Left lung (tissue), 4 donors: ENCODE measurements at regions not wholly inside any gene's neighbourhood (a gene's known extent, or its start where the extent isn't known, plus 50 kb on each side); places are given as distances from the start of the nearest gene placed in this dataset.

Experiments used
- ATAC-seq: fragments of 200-7000 bp; cut with Tn5 transposase; one replicate; pipeline ENCODE4 v1.9.1; 2020; ENCODE audit warnings: moderate library complexity
- DNase-seq, 4 donors: peaks; one replicate each; pipeline ENCODE4 v3.0.0-alpha.2; 2013 to 2020
- H3K27ac ChIP-seq, 2 donors: fragments of 200-600 bp; sonication (generic) in 1 of 2; one replicate each; pipeline versions ENCODE4 v1.5.0 to v1.8.0; 2020 to 2021
- H3K27me3 ChIP-seq, 2 donors: fragments of 200-600 bp; sonication (generic) in 1 of 2; one replicate each; pipeline versions ENCODE4 v1.5.0 to v1.8.0; 2020 to 2021
- H3K36me3 ChIP-seq, 2 donors: fragments of 200-600 bp; sonication (generic) in 1 of 2; one replicate each; pipeline versions ENCODE4 v1.5.0 to v1.8.0; 2020 to 2021
- H3K4me1 ChIP-seq, 2 donors: fragments of 200-600 bp; one replicate each; pipeline ENCODE4 v1.8.0; 2021
- H3K4me3 ChIP-seq, 2 donors: fragments of 200-600 bp; sonication (generic) in 1 of 2; one replicate each; pipeline versions ENCODE4 v1.5.0 to v1.8.0; 2020 to 2021; ENCODE audit warnings: mild to moderate bottlenecking in 1 of 2
- H3K9me3 ChIP-seq, 2 donors: fragments of 200-600 bp; sonication (generic) in 1 of 2; one replicate each; pipeline versions ENCODE4 v1.5.0 to v1.8.0; 2020 to 2021
- intact Hi-C, 2 donors: fragments of 100-400 bp; cut with DNase I; formaldehyde crosslinking; loops; one replicate each; pipeline versions ENCODE4 v1.11.2 to v1.14.2; 2022
- TF ChIP-seq, protein P1 (sequence below), 2 donors: fragments of 200-600 bp; sonication (generic) in 1 of 2; IDR thresholded peaks; one replicate each; pipeline versions ENCODE4 v1.5.0 to v1.8.0; 2021; ENCODE audit warnings: antibody characterized with exemption in 2 of 2
- donor health status: DM: no; HTN: yes; CAD: no.
- donor health status: DM: no; HTN: no; CAD: no.

DNA sequence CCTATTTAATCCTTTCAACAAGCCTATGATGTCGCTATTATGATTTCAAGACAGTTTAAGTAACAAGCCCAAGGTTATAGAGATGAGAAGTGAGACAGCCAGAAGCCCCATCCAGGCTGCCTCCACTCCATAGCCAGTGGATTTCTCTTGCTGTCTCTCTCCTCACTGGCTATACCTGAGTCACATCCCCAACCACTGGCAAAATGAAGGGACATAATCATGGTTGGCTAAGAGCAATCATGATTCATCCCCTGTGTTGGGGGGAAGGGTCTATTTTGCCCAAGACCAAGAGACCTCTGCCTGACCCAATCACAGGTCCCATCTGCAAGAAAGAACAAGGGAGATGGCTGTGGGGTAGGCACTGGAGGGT, 334.9 kb upstream of the GATB start:
- H3K9me3 ChIP-seq: no peaks in the 10 kb centered on the region
- TF ChIP-seq, protein P1, sequence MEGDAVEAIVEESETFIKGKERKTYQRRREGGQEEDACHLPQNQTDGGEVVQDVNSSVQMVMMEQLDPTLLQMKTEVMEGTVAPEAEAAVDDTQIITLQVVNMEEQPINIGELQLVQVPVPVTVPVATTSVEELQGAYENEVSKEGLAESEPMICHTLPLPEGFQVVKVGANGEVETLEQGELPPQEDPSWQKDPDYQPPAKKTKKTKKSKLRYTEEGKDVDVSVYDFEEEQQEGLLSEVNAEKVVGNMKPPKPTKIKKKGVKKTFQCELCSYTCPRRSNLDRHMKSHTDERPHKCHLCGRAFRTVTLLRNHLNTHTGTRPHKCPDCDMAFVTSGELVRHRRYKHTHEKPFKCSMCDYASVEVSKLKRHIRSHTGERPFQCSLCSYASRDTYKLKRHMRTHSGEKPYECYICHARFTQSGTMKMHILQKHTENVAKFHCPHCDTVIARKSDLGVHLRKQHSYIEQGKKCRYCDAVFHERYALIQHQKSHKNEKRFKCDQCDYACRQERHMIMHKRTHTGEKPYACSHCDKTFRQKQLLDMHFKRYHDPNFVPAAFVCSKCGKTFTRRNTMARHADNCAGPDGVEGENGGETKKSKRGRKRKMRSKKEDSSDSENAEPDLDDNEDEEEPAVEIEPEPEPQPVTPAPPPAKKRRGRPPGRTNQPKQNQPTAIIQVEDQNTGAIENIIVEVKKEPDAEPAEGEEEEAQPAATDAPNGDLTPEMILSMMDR (IDR thresholded peaks at IDR 0.05): no peak
- H3K4me1 ChIP-seq: peaks cover 0 to 7% of the 10 kb centered on the region in 2 donors
- no peak overlapping the region for H3K27ac ChIP-seq
- no peak overlapping the region for H3K4me3 ChIP-seq
- no peaks in the 10 kb centered on the region for H3K36me3 ChIP-seq
- no peak for DNase-seq
- intact Hi-C loops: no loop called here
- no peak for ATAC-seq
- no peaks in the 10 kb centered on the region for H3K27me3 ChIP-seq

DNA sequence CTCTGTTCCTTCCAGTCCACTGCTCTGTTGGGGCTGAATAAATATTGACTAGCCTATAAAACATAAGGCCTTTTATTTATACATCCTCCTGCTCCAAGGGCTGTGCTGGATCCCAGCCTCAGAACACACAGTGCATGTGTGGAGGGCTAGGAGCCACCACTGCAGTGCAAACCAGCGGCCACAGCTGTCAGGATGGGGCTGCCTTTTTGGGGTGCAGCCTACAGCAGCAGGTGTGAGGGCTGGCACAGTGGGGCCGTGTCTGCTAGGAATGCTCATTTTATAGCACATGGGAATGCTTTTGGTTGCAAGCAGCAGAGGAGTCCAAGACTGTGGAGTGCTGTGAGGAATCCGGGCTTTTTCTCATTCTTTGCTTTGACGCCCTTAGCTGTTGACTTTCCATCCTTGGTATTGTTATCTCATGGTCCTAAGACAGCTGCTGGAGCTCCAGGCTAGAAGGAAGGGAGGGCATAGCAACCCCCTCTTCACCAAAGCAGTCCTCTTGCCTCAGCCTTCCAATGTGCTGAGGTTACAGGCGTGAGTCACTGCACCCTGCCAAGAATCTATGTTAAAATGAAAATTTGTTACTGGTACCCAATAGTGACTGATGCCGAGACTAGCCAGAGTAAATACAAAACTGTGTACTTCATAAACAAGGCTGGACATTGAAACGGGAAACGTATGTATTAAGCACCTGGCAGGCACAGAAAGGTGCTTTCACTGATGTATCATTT, 334.3 kb upstream of the GATB start:
- no peaks in the 10 kb centered on the region for H3K27me3 ChIP-seq
- H3K4me3 ChIP-seq: no peak overlapping the region
- no peaks in the 10 kb centered on the region for H3K9me3 ChIP-seq
- no peak for DNase-seq
- H3K27ac ChIP-seq: no peak overlapping the region
- ATAC-seq: no peak
- peaks cover 0 to 5% of the 10 kb centered on the region in 2 donors for H3K4me1 ChIP-seq
- H3K36me3 ChIP-seq: no peaks in the 10 kb centered on the region
- intact Hi-C loops: no loop called here
- TF ChIP-seq, protein P1 (IDR thresholded peaks at IDR 0.05): no peak

DNA sequence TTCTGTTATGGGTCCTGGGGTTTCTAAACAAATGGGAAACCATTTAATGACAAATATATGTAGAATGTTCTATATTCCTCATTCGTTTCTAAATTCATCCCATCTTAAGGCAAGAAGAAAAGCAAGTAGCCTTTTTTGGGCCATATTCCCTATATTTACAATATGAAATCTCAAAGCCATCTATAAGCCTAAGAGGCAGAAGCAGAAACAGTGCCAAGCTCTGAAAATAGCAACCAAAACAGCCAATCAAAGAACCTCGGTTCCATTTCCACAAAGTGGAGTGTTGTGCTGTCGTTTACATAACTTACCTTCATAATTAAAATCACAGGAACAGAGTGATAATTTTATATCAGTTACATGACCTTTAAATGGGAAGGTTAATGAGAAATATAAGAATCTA, 330.6 kb upstream of the GATB start:
- intact Hi-C loops: no loop called here
- Histone ChIP-seq H3K27ac (no peak overlapping the region), H3K27me3 (no peaks in the 10 kb centered on the region), H3K9me3 (no peaks in the 10 kb centered on the region), H3K4me1 (no peaks in the 10 kb centered on the region), H3K36me3 (no peaks in the 10 kb centered on the region), H3K4me3 (no peak overlapping the region)
- TF ChIP-seq, protein P1 (IDR thresholded peaks at IDR 0.05): no peak
- DNase-seq (no peak), ATAC-seq (no peak)

DNA sequence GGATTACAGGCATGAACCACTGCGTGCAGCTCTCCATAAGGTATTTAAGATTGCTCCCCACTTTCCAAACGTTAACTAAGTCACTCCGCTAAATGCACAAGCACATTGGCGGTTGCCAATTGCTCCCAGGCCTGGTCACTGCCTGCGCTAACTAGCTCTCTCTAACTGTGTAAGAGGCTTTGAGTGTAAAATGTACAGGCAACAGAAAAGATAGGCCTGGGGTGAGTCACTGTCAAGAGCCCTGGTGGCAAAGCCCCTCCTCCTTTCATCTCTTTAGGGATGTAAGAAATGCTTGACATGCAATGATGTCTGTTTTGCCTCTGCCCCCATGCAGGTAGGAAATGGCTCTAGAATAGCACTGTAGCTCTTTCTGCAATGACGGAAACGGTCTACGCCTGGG, 329.7 kb upstream of the GATB start:
- DNase-seq: no peak
- Histone ChIP-seq H3K4me3 (no peak overlapping the region), H3K27ac (no peak overlapping the region), H3K27me3 (no peaks in the 10 kb centered on the region), H3K4me1 (no peaks in the 10 kb centered on the region), H3K9me3 (no peaks in the 10 kb centered on the region), H3K36me3 (no peaks in the 10 kb centered on the region)
- intact Hi-C loops: no loop called here
- ATAC-seq: no peak
- TF ChIP-seq, protein P1 (IDR thresholded peaks at IDR 0.05): no peak

DNA sequence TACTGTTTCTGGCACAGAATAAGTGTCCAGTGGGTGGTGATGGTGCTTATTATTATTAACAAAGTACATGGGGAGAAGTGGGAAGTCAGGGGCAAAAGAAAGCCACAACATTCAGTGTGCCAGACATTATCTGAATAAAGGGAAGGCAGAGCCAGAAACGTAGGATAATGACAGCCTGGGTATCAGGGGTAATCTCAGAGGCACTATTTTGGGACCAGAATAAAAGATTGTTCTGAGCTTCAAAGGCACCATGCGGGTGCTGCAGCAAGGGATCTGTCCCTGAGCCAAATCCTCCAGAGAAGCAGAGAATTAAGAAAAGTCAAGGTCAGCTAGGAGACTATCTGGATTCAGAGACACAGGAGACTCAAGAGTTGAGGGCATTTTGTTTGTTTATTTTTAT, 328.8 kb upstream of the GATB start:
- Histone ChIP-seq H3K27ac (no peak overlapping the region), H3K4me3 (no peak overlapping the region), H3K27me3 (no peaks in the 10 kb centered on the region), H3K36me3 (no peaks in the 10 kb centered on the region), H3K4me1 (no peaks in the 10 kb centered on the region), H3K9me3 (no peaks in the 10 kb centered on the region)
- TF ChIP-seq, protein P1 (IDR thresholded peaks at IDR 0.05): no peak
- ATAC-seq (no peak), DNase-seq (no peak)
- intact Hi-C loops: no loop called here
